ENCODE measurements at regions not wholly inside any gene's neighbourhood (a gene's known extent, or its start where the extent isn't known, plus 50 kb on each side); places are given as distances from the start of the nearest gene placed in this dataset.

GRCh38 chr3:137222736-137223225 lies 265.0 kb downstream of the IL20RB start:
- no peak for TF ChIP-seq CTBP1 (IDR thresholded peaks at IDR 0.05; ENCODE audit: borderline replicate concordance)
- TF ChIP-seq SP1 (IDR thresholded peaks at IDR 0.05) = no peak
- TF ChIP-seq FOXA1 (IDR thresholded peaks at IDR 0.05) = no peak
- no peak for TF ChIP-seq FOXM1 (IDR thresholded peaks at IDR 0.05; ENCODE audit: borderline replicate concordance)
- no peak for TF ChIP-seq BHLHE40 (IDR thresholded peaks at IDR 0.05; ENCODE audit: borderline replicate concordance)
- no peak for TF ChIP-seq ARNT (IDR thresholded peaks at IDR 0.05)
- TF ChIP-seq L3MBTL2 (conservative IDR thresholded peaks at IDR 0.05) = no peak
- TF ChIP-seq LEF1 (IDR thresholded peaks at IDR 0.05; ENCODE audit: borderline replicate concordance) = no peak
- TF ChIP-seq ELF4 (IDR thresholded peaks at IDR 0.05) = no peak
- TF ChIP-seq HDGF (IDR thresholded peaks at IDR 0.05; ENCODE audit: borderline replicate concordance) = no peak
- TF ChIP-seq SUZ12 (IDR thresholded peaks at IDR 0.05) = no peak
- no peak for TF ChIP-seq TARDBP (IDR thresholded peaks at IDR 0.05)

Data from HEK293T (cell line).